Testis (tissue), 2 donors: ENCODE measurements at regions not wholly inside any gene's neighbourhood (a gene's known extent, or its start where the extent isn't known, plus 50 kb on each side); places are given as distances from the start of the nearest gene placed in this dataset.

Experiments used
- CTCF ChIP-seq, 3 experiments: fragments of 450-650 bp in 2 of 3; fragments of 200-600 bp in 1 of 3; sonication (generic) in 1 of 3; IDR thresholded peaks; one replicate each; pipeline ENCODE4 v1.5.1; 2016 to 2019; ENCODE audit warnings: antibody characterized with exemption in 3 of 3, mild to moderate bottlenecking in 2 of 3, moderate library complexity in 1 of 3
- POLR2A ChIP-seq: fragments of 450-650 bp; IDR thresholded peaks from one replicate; pipeline ENCODE4 v1.6.1; 2017; ENCODE audit warnings: antibody characterized with exemption, mild to moderate bottlenecking, moderate library complexity

GRCh38 chr4:29817961-29818360, 902.2 kb upstream of the PCDH7 start:
- TF ChIP-seq POLR2A, result no peak
- no peak for TF ChIP-seq CTCF (IDR thresholded peaks at IDR 0.05)
